IMR-90 (cell line): ENCODE measurements at regions not wholly inside any gene's neighbourhood (a gene's known extent, or its start where the extent isn't known, plus 50 kb on each side); places are given as distances from the start of the nearest gene placed in this dataset.
A peak's percentile ranks its signal among the peaks of the same experiment; 100 is the strongest.

Source experiments
- ATAC-seq: fragments of 200-7000 bp; cut with Tn5 transposase; 2 replicates; pipeline ENCODE4 v1.9.1; 2020; ENCODE audit warnings: low read depth, mild to moderate bottlenecking, moderate library complexity
- BruUV-seq: library from RNA; stranded (reverse); fragments of 400-500 nt; replicated peaks from 2 replicates; lab custom pipeline; 2021; lab: Mats Ljungman, UMichigan
- CTCF ChIA-PET: fragments of 300-600 bp; formaldehyde crosslinking; extraction: SDS; loops from one replicate; lab custom pipeline; 2021; ENCODE audit warnings: antibody characterized with exemption; lab: Yijun Ruan, JAX
- POLR2A ChIA-PET: fragments of 300-600 bp; sonication (Branson Sonifier 250); formaldehyde crosslinking; loops from one replicate; lab custom pipeline; 2022; ENCODE audit warnings: antibody characterized with exemption; ENCODE audit not compliant: unreplicated experiment; lab: Charles Lee
- DNase-seq: peaks from one replicate; pipeline ENCODE4 v3.0.0; 2013
- H2AFZ ChIP-seq: replicated peaks from 2 replicates; pipeline ENCODE3; 2013; ENCODE audit warnings: low read length, mild to moderate bottlenecking; ENCODE audit not compliant: poor library complexity
- H2AK5ac ChIP-seq: 2 replicates; pipeline ENCODE4 v1.6.1; 2013; ENCODE audit warnings: low read depth, low read length, inconsistent platforms
- H2AK9ac ChIP-seq: replicated peaks from 2 replicates; pipeline ENCODE3; 2013; ENCODE audit warnings: mild to moderate bottlenecking, low read depth, low read length, moderate library complexity; ENCODE audit not compliant: poor library complexity
- H2BK120ac ChIP-seq: 2 replicates; pipeline ENCODE4 v1.6.1; 2013; ENCODE audit warnings: low read depth, low read length, inconsistent platforms
- H2BK15ac ChIP-seq: 3 replicates; pipeline ENCODE4 v1.6.1; 2013; ENCODE audit warnings: low read depth, low read length, inconsistent platforms
- H2BK20ac ChIP-seq: 2 replicates; pipeline ENCODE4 v1.6.1; 2013; ENCODE audit warnings: low read depth, mild to moderate bottlenecking, inconsistent platforms, low read length, moderate library complexity
- H2BK5ac ChIP-seq: 2 replicates; pipeline ENCODE4 v1.6.1; 2013; ENCODE audit warnings: mild to moderate bottlenecking, low read depth, low read length, inconsistent platforms; ENCODE audit not compliant: poor library complexity, severe bottlenecking
- H3K14ac ChIP-seq: replicated peaks from 2 replicates; pipeline ENCODE4 v1.6.1; 2013; ENCODE audit warnings: low read depth, low read length, inconsistent platforms
- H3K18ac ChIP-seq: 2 replicates; pipeline ENCODE4 v1.6.1; 2013; ENCODE audit warnings: low read depth, low read length, control low read depth
- H3K23ac ChIP-seq: 2 replicates; pipeline ENCODE4 v1.6.1; 2013; ENCODE audit warnings: low read depth, low read length, inconsistent platforms
- H3K27ac ChIP-seq: 2 replicates; pipeline ENCODE4 v1.5.1; 2013; ENCODE audit warnings: mild to moderate bottlenecking, control low read depth, low read length; ENCODE audit not compliant: insufficient read depth
- H3K27me3 ChIP-seq: 2 replicates; pipeline ENCODE4 v1.6.1; 2013; ENCODE audit warnings: low read length; ENCODE audit not compliant: control insufficient read depth, insufficient read depth
- H3K36me3 ChIP-seq: 2 replicates; pipeline ENCODE4 v1.6.1; 2013; ENCODE audit warnings: low read length, mixed read lengths; ENCODE audit not compliant: control insufficient read depth, insufficient read depth
- H3K4ac ChIP-seq: 2 replicates; pipeline ENCODE4 v1.6.1; 2013; ENCODE audit warnings: low read depth, low read length, inconsistent platforms
- H3K4me1 ChIP-seq: 2 replicates; pipeline ENCODE4 v1.6.1; 2013; ENCODE audit warnings: low read length, mixed read lengths; ENCODE audit not compliant: control insufficient read depth, insufficient read depth
- H3K4me2 ChIP-seq: 2 replicates; pipeline ENCODE4 v1.6.1; 2013; ENCODE audit warnings: low read depth, mild to moderate bottlenecking, control low read depth, low read length, moderate library complexity
- H3K4me3 ChIP-seq: 2 replicates; pipeline ENCODE4 v1.5.1; 2013; ENCODE audit warnings: low read depth, mild to moderate bottlenecking, control low read depth, low read length, moderate library complexity; ENCODE audit not compliant: insufficient read depth
- H3K56ac ChIP-seq: 2 replicates; pipeline ENCODE4 v1.6.1; 2013; ENCODE audit warnings: low read length, inconsistent platforms; ENCODE audit not compliant: insufficient read depth; ENCODE audit errors: extremely low read depth
- H3K79me1 ChIP-seq, 2 experiments: 2 replicates each; pipeline ENCODE4 v1.6.1; 2013; ENCODE audit warnings: low read length in 2 of 2, inconsistent platforms in 1 of 2, low read depth in 1 of 2
- H3K9ac ChIP-seq: 2 replicates; pipeline ENCODE4 v1.6.1; 2013; ENCODE audit warnings: low read depth, low read length, control low read depth
- H3K9me1 ChIP-seq: 2 replicates; pipeline ENCODE4 v1.6.1; 2013; ENCODE audit warnings: low read length, inconsistent platforms; ENCODE audit not compliant: insufficient read depth
- H3K9me3 ChIP-seq: 2 replicates; pipeline ENCODE4 v1.6.1; 2013; ENCODE audit warnings: low read length; ENCODE audit not compliant: control insufficient read depth, insufficient read depth
- H4K20me1 ChIP-seq: 2 replicates; pipeline ENCODE4 v1.6.1; 2013; ENCODE audit warnings: low read length, inconsistent platforms; ENCODE audit not compliant: insufficient read depth
- H4K5ac ChIP-seq: 2 replicates; pipeline ENCODE4 v1.6.1; 2013; ENCODE audit warnings: mild to moderate bottlenecking, low read depth, low read length, control low read depth
- H4K8ac ChIP-seq, 2 experiments: 2 replicates each; pipeline ENCODE4 v1.6.1; 2013; ENCODE audit warnings: low read depth in 2 of 2, low read length in 2 of 2, control low read depth in 1 of 2, inconsistent platforms in 1 of 2
- H4K91ac ChIP-seq: 2 replicates; pipeline ENCODE4 v1.6.1; 2013; ENCODE audit warnings: low read depth, low read length, inconsistent platforms; ENCODE audit not compliant: insufficient read depth
- CHD1 ChIP-seq: IDR thresholded peaks from 2 replicates; pipeline ENCODE4 v1.6.1; 2012; ENCODE audit warnings: low read depth, low read length, improper control_type of control experiment
- FOS ChIP-seq: fragments of 150-350 bp; IDR thresholded peaks from 2 replicates; pipeline ENCODE4 v1.6.1; 2016; ENCODE audit warnings: low read depth, low read length
- MAZ ChIP-seq: IDR thresholded peaks from 2 replicates; pipeline ENCODE4 v1.6.1; 2012; ENCODE audit warnings: low read depth, mild to moderate bottlenecking, low read length, improper control_type of control experiment, moderate library complexity, borderline replicate concordance
- NFE2L2 ChIP-seq: fragments of 150-350 bp; IDR thresholded peaks from 2 replicates; pipeline ENCODE4 v1.6.1; 2016; ENCODE audit warnings: low read depth, mild to moderate bottlenecking, low read length
- POLR2A ChIP-seq: IDR thresholded peaks from 2 replicates; pipeline ENCODE4 v1.6.1; 2012; ENCODE audit warnings: mild to moderate bottlenecking, low read depth, low read length
- RAD21 ChIP-seq: IDR thresholded peaks from 2 replicates; pipeline ENCODE4 v1.6.1; 2012; ENCODE audit warnings: low read length, improper control_type of control experiment
- SMC3 ChIP-seq: fragments of 150-350 bp; IDR thresholded peaks from 2 replicates; pipeline ENCODE4 v1.6.1; 2016; ENCODE audit warnings: low read depth, mild to moderate bottlenecking, antibody characterized with exemption, low read length, moderate library complexity
- WGBS, 2 experiments: methylation state at CpG; one replicate each; pipeline versions ENCODE4 v1.1.5 to v1.1.7; 2013; ENCODE audit warnings: missing lambda C conversion rate in 2 of 2; ENCODE audit not compliant: insufficient read length in 1 of 2; ENCODE audit errors: extremely low coverage in 2 of 2; 5-methylcytosine and 5-hydroxymethylcytosine counted together
- dilution Hi-C: fragments of 300-500 bp; cut with HindIII; formaldehyde crosslinking; loops from one replicate; pipeline ENCODE4 v1.14.3; 2018; ENCODE audit warnings: low sequenced_read_pairs; ENCODE audit not compliant: unreplicated experiment
- in situ Hi-C: fragments of 300-500 bp; cut with MboI; formaldehyde crosslinking; loops from 3 replicates; pipeline ENCODE4 v1.14.3; 2019; ENCODE audit warnings: low sequenced_read_pairs, inconsistent platforms, mixed read lengths
- intact Hi-C: fragments of 100-400 bp; cut with micrococcal nuclease; formaldehyde crosslinking; loops from 2 replicates; pipeline ENCODE4 v1.10.0; 2022
- TF ChIP-seq, protein P1 (sequence below): fragments of 150-350 bp; IDR thresholded peaks from 2 replicates; pipeline ENCODE4 v1.6.1; 2016; ENCODE audit warnings: low read depth, mild to moderate bottlenecking, low read length, moderate library complexity, borderline replicate concordance

GRCh38 chr5:175809531-175810121 lies 61.8 kb upstream of the CPLX2 start:
- Histone ChIP-seq H2BK120ac (no peak overlapping the region), H3K27me3 (peaks cover 9% of the 10 kb centered on the region), H3K36me3 (no peaks in the 10 kb centered on the region), H2BK15ac (no peak overlapping the region), H3K56ac (no peak overlapping the region), H3K4me3 (no peak overlapping the region), H2AFZ (no peak overlapping the region), H3K9ac (no peak overlapping the region), H3K27ac (no peak overlapping the region), H2BK20ac (no peak overlapping the region), H3K14ac (no peak overlapping the region), H3K4me2 (no peak overlapping the region), H2AK5ac (no peak overlapping the region), H3K4me1 (peaks cover 8% of the 10 kb centered on the region; the same call in 1 of the 2 replicates), H3K18ac (no peak overlapping the region), H3K79me1 (no peaks in the 10 kb centered on the region), H3K23ac (no peak overlapping the region), H4K20me1 (peaks cover 3% of the 10 kb centered on the region; the same call in 1 of the 2 replicates), H4K91ac (no peak overlapping the region), H3K9me1 (no peaks in the 10 kb centered on the region), H2BK5ac (no peak overlapping the region), H4K5ac (no peak overlapping the region), H2AK9ac (no peak overlapping the region), H3K9me3 (no peaks in the 10 kb centered on the region), H4K8ac (no peak overlapping the region), H3K4ac (0 out of 2 replicates have a peak overlapping the region, but pooled peaks have one; percentile 5)
- TF ChIP-seq SMC3 = no peak
- TF ChIP-seq MAZ = peak; percentile 31; the same call in 1 of the 2 replicates
- peak; percentile 53; the same call in 1 of the 2 replicates for TF ChIP-seq NFE2L2
- no peak for TF ChIP-seq CHD1
- TF ChIP-seq RAD21 = no peak
- TF ChIP-seq, protein P1, sequence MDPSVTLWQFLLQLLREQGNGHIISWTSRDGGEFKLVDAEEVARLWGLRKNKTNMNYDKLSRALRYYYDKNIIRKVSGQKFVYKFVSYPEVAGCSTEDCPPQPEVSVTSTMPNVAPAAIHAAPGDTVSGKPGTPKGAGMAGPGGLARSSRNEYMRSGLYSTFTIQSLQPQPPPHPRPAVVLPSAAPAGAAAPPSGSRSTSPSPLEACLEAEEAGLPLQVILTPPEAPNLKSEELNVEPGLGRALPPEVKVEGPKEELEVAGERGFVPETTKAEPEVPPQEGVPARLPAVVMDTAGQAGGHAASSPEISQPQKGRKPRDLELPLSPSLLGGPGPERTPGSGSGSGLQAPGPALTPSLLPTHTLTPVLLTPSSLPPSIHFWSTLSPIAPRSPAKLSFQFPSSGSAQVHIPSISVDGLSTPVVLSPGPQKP = no peak
- TF ChIP-seq FOS = no peak
- TF ChIP-seq POLR2A = no peak
- no TSS peak for BruUV-seq
- dilution Hi-C loops = no loop called here
- CTCF ChIA-PET = interaction anchor here (0.6 kb wide), 1 partner anchor 602 kb away, joined by 3 read pairs; no protein-coding TSS in a partner anchor
- intact Hi-C loops = loop anchor here (1.0 to 5.0 kb wide), 2 partner anchors 12 to 63 kb away; partner anchors contain the start of gene CPLX2
- WGBS, 2 experiments = no CpG with 5 or more reads among the region's 14 CpGs
- ATAC-seq (peak; percentile 92), DNase-seq (peak; percentile 86)
- POLR2A ChIA-PET = no interaction called here
- in situ Hi-C loops = no loop called here
